ENCODE measurements at regions not wholly inside any gene's neighbourhood (a gene's known extent, or its start where the extent isn't known, plus 50 kb on each side); places are given as distances from the start of the nearest gene placed in this dataset.

DNA sequence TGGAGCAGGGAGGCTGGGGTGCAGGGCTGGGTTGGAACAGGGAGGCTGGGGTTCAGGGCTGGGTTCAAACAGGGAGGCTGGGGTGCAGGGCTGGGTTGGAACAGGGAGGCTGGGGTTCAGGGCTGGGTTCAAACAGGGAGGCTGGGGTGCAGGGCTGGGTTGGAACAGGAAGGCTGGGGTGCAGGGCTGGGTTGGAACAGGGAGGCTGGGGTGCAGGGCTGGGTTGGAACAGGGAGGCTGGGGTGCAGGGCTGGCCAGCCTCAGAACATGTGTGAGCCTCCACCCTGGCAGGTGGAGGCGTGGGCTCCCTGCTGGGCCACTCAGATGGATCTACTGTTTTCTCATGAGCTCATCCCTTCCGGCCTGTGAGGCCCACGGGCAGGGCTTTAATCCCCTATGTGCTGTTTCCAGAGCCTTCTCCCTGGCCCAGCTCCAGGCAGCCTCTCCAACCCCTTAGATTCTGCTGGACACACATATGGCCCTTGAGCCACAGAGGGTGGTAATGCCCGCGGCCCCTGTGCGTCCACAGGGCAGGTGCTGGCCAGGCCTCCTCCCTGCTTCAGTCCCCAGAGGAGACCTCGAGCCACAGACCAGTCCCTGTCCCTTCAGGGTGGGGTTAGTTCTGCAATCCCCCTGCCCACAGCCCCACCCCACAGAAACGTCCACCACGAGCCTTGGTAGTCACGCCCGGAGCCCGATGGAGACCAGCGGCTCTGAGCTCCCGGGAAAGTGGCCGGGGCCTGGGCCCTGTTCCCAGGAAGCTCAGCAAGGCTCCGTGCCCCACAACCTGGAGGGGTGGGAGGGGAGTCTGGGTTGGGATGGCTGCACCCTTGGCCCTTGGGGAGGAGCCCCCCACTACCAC lies 197.9 kb downstream of the BRD1 start:
- Mint-ChIP-seq H3K4me3 (no peak overlapping the region), H3K27me3 (no peaks in the 10 kb centered on the region), H3K27ac (no peak overlapping the region), H3K4me1 (peaks cover 7 to 34% (median 16%) of the 10 kb centered on the region in 4 donors), H3K9me3 (no peaks in the 10 kb centered on the region), H3K36me3 (peaks cover 0 to 4% (median 0%) of the 10 kb centered on the region in 3 donors)
- ATAC-seq = no peak
- peak in 1 of 10 donors; percentile 56 for DNase-seq
- POLR2A ChIA-PET = no interaction called here

- POLR2A ChIA-PET = no interaction called here
- peak in 1 of 10 donors; percentile 37 for DNase-seq
- Mint-ChIP-seq H3K4me3 (no peak overlapping the region), H3K4me1 (peaks cover 7 to 31% (median 16%) of the 10 kb centered on the region in 4 donors), H3K9me3 (no peaks in the 10 kb centered on the region), H3K36me3 (peaks cover 0 to 4% (median 0%) of the 10 kb centered on the region in 3 donors), H3K27ac (no peak overlapping the region), H3K27me3 (no peaks in the 10 kb centered on the region)
- no peak for ATAC-seq
These were observed 198.5 kb downstream of the BRD1 start for GRCh38 chr22:49629261-49629570.

DNA sequence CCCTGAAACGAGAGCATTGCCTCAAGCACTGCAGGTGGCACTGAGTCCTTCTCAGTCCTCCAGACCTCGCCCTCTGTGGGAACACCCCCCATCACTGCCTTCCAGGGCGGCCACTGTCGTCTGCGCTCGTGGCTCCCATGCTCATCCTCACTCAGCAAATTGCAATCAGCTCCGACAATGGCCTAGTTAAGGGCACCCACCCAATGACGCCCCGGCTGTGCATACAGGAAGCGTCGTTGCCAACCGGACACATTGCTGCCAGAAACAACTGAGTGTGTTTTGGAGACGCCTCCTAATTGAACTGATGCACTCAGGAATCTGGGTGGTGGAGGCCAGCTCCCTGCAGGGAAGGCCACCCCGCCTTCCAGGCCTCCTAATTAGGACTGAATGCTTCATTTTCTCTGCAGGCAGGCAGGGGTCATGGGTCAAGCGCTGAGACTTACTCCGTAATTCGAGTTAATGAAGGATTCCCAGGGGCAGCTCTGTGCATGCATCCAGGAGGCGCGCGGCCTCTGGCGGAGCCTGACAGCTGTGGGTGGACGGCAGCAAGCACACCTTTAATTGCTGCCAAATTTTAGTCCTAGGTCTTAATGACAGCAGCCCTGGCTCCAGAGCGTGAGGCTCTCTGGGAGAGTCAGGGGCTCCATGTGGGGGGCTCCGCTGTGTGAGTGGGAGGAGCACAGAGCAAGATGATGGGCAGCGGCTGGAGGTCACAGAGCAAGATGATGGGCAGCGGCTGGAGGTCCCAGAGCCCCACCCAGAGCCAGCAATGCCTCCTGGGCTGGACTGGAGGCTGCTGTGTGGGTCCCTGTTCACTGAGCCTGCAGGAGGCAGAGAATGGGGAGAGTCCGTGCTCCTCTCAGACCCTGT lies 199.0 kb downstream of the BRD1 start:
- H3K9me3 Mint-ChIP-seq = no peaks in the 10 kb centered on the region
- peaks cover 0 to 4% (median 0%) of the 10 kb centered on the region in 3 donors for H3K36me3 Mint-ChIP-seq
- POLR2A ChIA-PET = no interaction called here
- DNase-seq = peak in 1 of 10 donors; percentile 42
- ATAC-seq = no peak
- no peak overlapping the region for H3K4me3 Mint-ChIP-seq
- peaks cover 7 to 31% (median 16%) of the 10 kb centered on the region in 4 donors for H3K4me1 Mint-ChIP-seq
- no peaks in the 10 kb centered on the region for H3K27me3 Mint-ChIP-seq
- H3K27ac Mint-ChIP-seq = peak overlapping the region in 3 of 10 donors; percentile 37 to 40 (median 37)

GRCh38 chr22:49627217-49628181 lies 200.2 kb downstream of the BRD1 start:
- Mint-ChIP-seq H3K27ac (peak overlapping the region in 2 of 10 donors; percentile 53 to 56), H3K4me1 (peaks cover 4 to 28% (median 19%) of the 10 kb centered on the region in 4 donors), H3K27me3 (no peaks in the 10 kb centered on the region), H3K4me3 (no peak overlapping the region), H3K36me3 (peaks cover 0 to 4% (median 0%) of the 10 kb centered on the region in 3 donors), H3K9me3 (no peaks in the 10 kb centered on the region)
- POLR2A ChIA-PET = no interaction called here
- ATAC-seq = no peak
- DNase-seq = peak in 1 of 10 donors; percentile 50

GRCh38 chr22:49626361-49627216 lies 201.1 kb downstream of the BRD1 start:
- Mint-ChIP-seq H3K4me3 (no peak overlapping the region), H3K4me1 (peaks cover 3 to 29% (median 19%) of the 10 kb centered on the region in 4 donors), H3K36me3 (peaks cover 0 to 4% (median 0%) of the 10 kb centered on the region in 3 donors), H3K27me3 (no peaks in the 10 kb centered on the region), H3K9me3 (no peaks in the 10 kb centered on the region), H3K27ac (no peak overlapping the region)
- ATAC-seq (no peak), DNase-seq (peak in 1 of 10 donors; percentile 56)
- POLR2A ChIA-PET = no interaction called here

- Mint-ChIP-seq H3K36me3 (peaks cover 0 to 10% (median 0%) of the 10 kb centered on the region in 3 donors), H3K27me3 (no peaks in the 10 kb centered on the region), H3K27ac (peak overlapping the region in 2 of 10 donors; percentile 68 to 75), H3K4me3 (no peak overlapping the region), H3K9me3 (no peaks in the 10 kb centered on the region), H3K4me1 (peaks cover 3 to 25% (median 20%) of the 10 kb centered on the region in 4 donors)
- POLR2A ChIA-PET = no interaction called here
- DNase-seq = peak in 1 of 10 donors; percentile 28
- no peak for ATAC-seq
These were observed 203.1 kb downstream of the BRD1 start for GRCh38 chr22:49624421-49625177.

GRCh38 chr22:49623715-49624114 lies 204.0 kb downstream of the BRD1 start:
- Mint-ChIP-seq H3K27me3 (no peaks in the 10 kb centered on the region), H3K36me3 (peaks cover 0 to 10% (median 0%) of the 10 kb centered on the region in 3 donors), H3K4me1 (peaks cover 3 to 22% (median 18%) of the 10 kb centered on the region in 4 donors), H3K27ac (peak overlapping the region in 2 of 10 donors; percentile 62 to 68), H3K9me3 (no peaks in the 10 kb centered on the region), H3K4me3 (no peak overlapping the region)
- DNase-seq (no peak), ATAC-seq (no peak)
- POLR2A ChIA-PET = no interaction called here

- H3K27ac Mint-ChIP-seq = peak overlapping the region in 3 of 10 donors; percentile 27 to 68 (median 43)
- POLR2A ChIA-PET = no interaction called here
- no peak overlapping the region for H3K4me3 Mint-ChIP-seq
- DNase-seq = no peak
- ATAC-seq = no peak
- H3K9me3 Mint-ChIP-seq = no peaks in the 10 kb centered on the region
- H3K36me3 Mint-ChIP-seq = peaks cover 0 to 6% (median 0%) of the 10 kb centered on the region in 3 donors
- peaks cover 3 to 20% (median 14%) of the 10 kb centered on the region in 4 donors for H3K4me1 Mint-ChIP-seq
- no peaks in the 10 kb centered on the region for H3K27me3 Mint-ChIP-seq
These were observed 204.5 kb downstream of the BRD1 start for GRCh38 chr22:49623176-49623575.

DNA sequence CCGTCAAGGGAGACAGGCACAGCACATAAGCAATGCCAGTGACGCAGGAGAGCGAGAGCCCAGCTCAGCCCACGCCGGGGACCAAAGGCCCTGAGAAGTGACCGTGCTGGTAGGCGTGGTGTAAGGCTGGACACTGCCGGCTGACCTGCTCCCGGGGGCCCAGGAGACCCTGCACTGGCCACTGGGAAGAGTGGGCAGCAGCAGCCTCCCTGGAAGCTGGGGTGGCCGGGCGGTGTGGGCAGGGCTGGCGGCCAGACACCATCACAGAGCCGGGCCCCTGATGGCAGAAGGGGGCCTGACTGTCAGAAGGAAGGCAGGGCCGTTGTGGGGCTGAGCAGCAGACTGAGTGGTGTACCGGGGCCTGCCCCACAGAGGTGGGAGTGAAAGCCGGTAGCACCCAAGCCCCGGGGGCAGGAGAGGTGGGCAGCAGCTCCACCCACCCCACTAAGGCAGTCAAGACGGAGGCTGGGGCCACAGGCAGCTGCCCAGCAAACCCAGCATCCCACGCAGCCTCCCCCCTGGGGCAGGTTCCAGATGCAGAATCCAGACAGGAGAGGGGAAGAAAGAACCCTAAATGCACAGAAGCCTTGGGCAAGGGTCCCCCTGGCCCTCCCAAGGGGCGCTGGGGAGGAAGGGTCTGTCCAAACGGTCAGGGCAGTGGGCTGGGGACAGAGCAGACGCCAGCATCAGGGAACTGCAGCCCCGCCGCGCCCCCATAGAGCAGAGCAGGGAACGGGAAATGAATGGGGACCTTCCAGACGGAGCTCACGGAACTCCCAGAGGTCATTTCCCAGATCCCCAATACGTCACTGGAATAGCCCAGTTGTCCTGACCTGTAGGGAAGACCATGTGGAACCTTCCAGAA lies 205.2 kb downstream of the BRD1 start:
- ATAC-seq (no peak), DNase-seq (peak in 1 of 10 donors; percentile 6)
- Mint-ChIP-seq H3K27ac (peak overlapping the region in 2 of 10 donors; percentile 27 to 43), H3K4me1 (peaks cover 3 to 22% (median 14%) of the 10 kb centered on the region in 4 donors), H3K9me3 (no peaks in the 10 kb centered on the region), H3K27me3 (no peaks in the 10 kb centered on the region), H3K4me3 (no peak overlapping the region), H3K36me3 (peaks cover 0 to 6% (median 0%) of the 10 kb centered on the region in 3 donors)
- POLR2A ChIA-PET = no interaction called here

GRCh38 chr22:49621601-49622210 lies 206.0 kb downstream of the BRD1 start:
- H3K4me1 Mint-ChIP-seq = peaks cover 3 to 20% (median 14%) of the 10 kb centered on the region in 4 donors
- no peak overlapping the region for H3K27ac Mint-ChIP-seq
- no peaks in the 10 kb centered on the region for H3K27me3 Mint-ChIP-seq
- H3K9me3 Mint-ChIP-seq = no peaks in the 10 kb centered on the region
- POLR2A ChIA-PET = no interaction called here
- DNase-seq = peak in 1 of 10 donors; percentile 18
- ATAC-seq = no peak
- no peak overlapping the region for H3K4me3 Mint-ChIP-seq
- peaks cover 0 to 6% (median 0%) of the 10 kb centered on the region in 3 donors for H3K36me3 Mint-ChIP-seq

Measured in naive thymus-derived CD8-positive, alpha-beta T cell (primary cell).